ENCODE measurements at regions not wholly inside any gene's neighbourhood (a gene's known extent, or its start where the extent isn't known, plus 50 kb on each side); places are given as distances from the start of the nearest gene placed in this dataset.
"Not testable (repeated sequence)": the region's sequence is repeated elsewhere in the genome, so short reads cannot be mapped to it uniquely, and the experiment has no call there.

- Histone ChIP-seq H3K4me1 (ENCODE audit: low read length) (no peaks in the 10 kb centered on the region), H3K4me2 (ENCODE audit: low read length) (no peak overlapping the region), H3K4me3 (ENCODE audit: low read length) (no peak overlapping the region), H3K36me3 (replicated peaks; ENCODE audit: low read depth, low read length) (no peaks in the 10 kb centered on the region), H4K20me1 (ENCODE audit: insufficient read depth, low read length) (no peaks in the 10 kb centered on the region), H3K79me2 (ENCODE audit: low read length) (no peaks in the 10 kb centered on the region), H2AFZ (ENCODE audit: low read depth, low read length) (no peak overlapping the region), H3K9me3 (ENCODE audit: insufficient read depth, low read length) (no peaks in the 10 kb centered on the region), H3K27ac (ENCODE audit: low read length) (no peak overlapping the region), H3K27me3 (ENCODE audit: low read depth, low read length) (no peaks in the 10 kb centered on the region), H3K9ac (ENCODE audit: low read length) (no peak overlapping the region)
- TF ChIP-seq EZH2phosphoT487 (IDR thresholded peaks at IDR 0.05; ENCODE audit: low read depth) (no peak), CTCF (IDR thresholded peaks at IDR 0.05; ENCODE audit: low read depth, low read length) (no peak)
These were observed 938.0 kb downstream of the NLGN4X start for GRCh38 chrX:5290635-5291034.

GRCh38 chrX:5289949-5290348, 938.7 kb downstream of the NLGN4X start:
- H3K27me3 ChIP-seq (ENCODE audit: low read depth, low read length); H3K4me3 ChIP-seq (ENCODE audit: low read length); H3K4me2 ChIP-seq (ENCODE audit: low read length); H3K4me1 ChIP-seq (ENCODE audit: low read length); H2AFZ ChIP-seq (ENCODE audit: low read depth, low read length); H3K27ac ChIP-seq (ENCODE audit: low read length); H3K79me2 ChIP-seq (ENCODE audit: low read length); H4K20me1 ChIP-seq (ENCODE audit: insufficient read depth, low read length); H3K9me3 ChIP-seq (ENCODE audit: insufficient read depth, low read length); H3K9ac ChIP-seq (ENCODE audit: low read length); H3K36me3 ChIP-seq (replicated peaks; ENCODE audit: low read depth, low read length): not testable (repeated sequence)

- H4K20me1 ChIP-seq (ENCODE audit: insufficient read depth, low read length) = no peaks in the 10 kb centered on the region
- no peaks in the 10 kb centered on the region for H3K27me3 ChIP-seq (ENCODE audit: low read depth, low read length)
- H3K4me3 ChIP-seq (ENCODE audit: low read length) = no peak overlapping the region
- no peaks in the 10 kb centered on the region for H3K4me1 ChIP-seq (ENCODE audit: low read length)
- no peak for TF ChIP-seq EZH2phosphoT487 (IDR thresholded peaks at IDR 0.05; ENCODE audit: low read depth)
- no peak for TF ChIP-seq CTCF (IDR thresholded peaks at IDR 0.05; ENCODE audit: low read depth, low read length)
- no peak overlapping the region for H3K4me2 ChIP-seq (ENCODE audit: low read length)
- no peaks in the 10 kb centered on the region for H3K36me3 ChIP-seq (replicated peaks; ENCODE audit: low read depth, low read length)
- no peaks in the 10 kb centered on the region for H3K9me3 ChIP-seq (ENCODE audit: insufficient read depth, low read length)
- no peak overlapping the region for H3K9ac ChIP-seq (ENCODE audit: low read length)
- no peaks in the 10 kb centered on the region for H3K79me2 ChIP-seq (ENCODE audit: low read length)
- no peak overlapping the region for H3K27ac ChIP-seq (ENCODE audit: low read length)
- no peak overlapping the region for H2AFZ ChIP-seq (ENCODE audit: low read depth, low read length)
These were observed 949.8 kb downstream of the NLGN4X start for GRCh38 chrX:5278908-5279307.

GRCh38 chrX:5265324-5265850, 963.3 kb downstream of the NLGN4X start:
- Histone ChIP-seq H3K27me3 (ENCODE audit: low read depth, low read length) (no peaks in the 10 kb centered on the region), H3K4me1 (ENCODE audit: low read length) (no peaks in the 10 kb centered on the region), H2AFZ (ENCODE audit: low read depth, low read length) (no peak overlapping the region), H3K9me3 (ENCODE audit: insufficient read depth, low read length) (no peaks in the 10 kb centered on the region), H3K4me2 (ENCODE audit: low read length) (no peak overlapping the region), H4K20me1 (ENCODE audit: insufficient read depth, low read length) (no peaks in the 10 kb centered on the region), H3K4me3 (ENCODE audit: low read length) (no peak overlapping the region), H3K27ac (ENCODE audit: low read length) (no peak overlapping the region), H3K79me2 (ENCODE audit: low read length) (no peaks in the 10 kb centered on the region), H3K36me3 (replicated peaks; ENCODE audit: low read depth, low read length) (no peaks in the 10 kb centered on the region), H3K9ac (ENCODE audit: low read length) (no peak overlapping the region)
- TF ChIP-seq EZH2phosphoT487 (IDR thresholded peaks at IDR 0.05; ENCODE audit: low read depth) (no peak), CTCF (IDR thresholded peaks at IDR 0.05; ENCODE audit: low read depth, low read length) (no peak)

- Histone ChIP-seq H3K36me3 (replicated peaks; ENCODE audit: low read depth, low read length) (no peaks in the 10 kb centered on the region), H3K27me3 (ENCODE audit: low read depth, low read length) (no peaks in the 10 kb centered on the region), H3K79me2 (ENCODE audit: low read length) (no peaks in the 10 kb centered on the region), H3K4me3 (ENCODE audit: low read length) (no peak overlapping the region), H3K27ac (ENCODE audit: low read length) (no peak overlapping the region), H3K9me3 (ENCODE audit: insufficient read depth, low read length) (no peaks in the 10 kb centered on the region), H3K9ac (ENCODE audit: low read length) (no peak overlapping the region), H4K20me1 (ENCODE audit: insufficient read depth, low read length) (no peaks in the 10 kb centered on the region), H3K4me1 (ENCODE audit: low read length) (no peaks in the 10 kb centered on the region), H2AFZ (ENCODE audit: low read depth, low read length) (no peak overlapping the region), H3K4me2 (ENCODE audit: low read length) (no peak overlapping the region)
- TF ChIP-seq EZH2phosphoT487 (IDR thresholded peaks at IDR 0.05; ENCODE audit: low read depth) (no peak), CTCF (IDR thresholded peaks at IDR 0.05; ENCODE audit: low read depth, low read length) (no peak)
These were observed 978.6 kb downstream of the NLGN4X start for GRCh38 chrX:5250106-5250505.

Measured in OCI-LY3 (cell line).